ENCODE measurements at regions not wholly inside any gene's neighbourhood (a gene's known extent, or its start where the extent isn't known, plus 50 kb on each side); places are given as distances from the start of the nearest gene placed in this dataset.

DNA sequence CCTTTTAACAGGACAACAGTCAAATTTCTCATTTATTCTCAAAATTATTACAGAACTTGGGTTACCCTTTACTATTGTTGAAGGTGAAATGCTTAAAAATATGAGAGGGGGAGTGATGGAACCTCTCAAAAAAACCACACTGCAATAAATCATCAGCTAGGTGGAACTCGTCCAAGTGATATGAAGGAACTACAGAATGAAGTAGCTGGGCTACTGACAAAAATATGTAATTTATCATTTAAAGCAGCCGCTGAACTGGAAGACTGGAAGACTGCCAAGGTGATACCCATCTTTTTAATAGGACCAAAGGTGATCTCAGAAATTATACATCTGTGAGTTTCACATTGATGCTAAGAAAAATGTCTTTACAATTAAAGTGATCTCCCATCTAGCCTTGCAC lies 597.7 kb upstream of the TENM3 start:
- H3K4me3 ChIP-seq: no peak overlapping the region
- no peaks in the 10 kb centered on the region for H3K9me3 ChIP-seq
- H3K27me3 ChIP-seq: no peaks in the 10 kb centered on the region
- intact Hi-C loops (cut with DNase I): no loop called here
- ATAC-seq (no peak), DNase-seq (no peak)
- TF ChIP-seq, protein P1, sequence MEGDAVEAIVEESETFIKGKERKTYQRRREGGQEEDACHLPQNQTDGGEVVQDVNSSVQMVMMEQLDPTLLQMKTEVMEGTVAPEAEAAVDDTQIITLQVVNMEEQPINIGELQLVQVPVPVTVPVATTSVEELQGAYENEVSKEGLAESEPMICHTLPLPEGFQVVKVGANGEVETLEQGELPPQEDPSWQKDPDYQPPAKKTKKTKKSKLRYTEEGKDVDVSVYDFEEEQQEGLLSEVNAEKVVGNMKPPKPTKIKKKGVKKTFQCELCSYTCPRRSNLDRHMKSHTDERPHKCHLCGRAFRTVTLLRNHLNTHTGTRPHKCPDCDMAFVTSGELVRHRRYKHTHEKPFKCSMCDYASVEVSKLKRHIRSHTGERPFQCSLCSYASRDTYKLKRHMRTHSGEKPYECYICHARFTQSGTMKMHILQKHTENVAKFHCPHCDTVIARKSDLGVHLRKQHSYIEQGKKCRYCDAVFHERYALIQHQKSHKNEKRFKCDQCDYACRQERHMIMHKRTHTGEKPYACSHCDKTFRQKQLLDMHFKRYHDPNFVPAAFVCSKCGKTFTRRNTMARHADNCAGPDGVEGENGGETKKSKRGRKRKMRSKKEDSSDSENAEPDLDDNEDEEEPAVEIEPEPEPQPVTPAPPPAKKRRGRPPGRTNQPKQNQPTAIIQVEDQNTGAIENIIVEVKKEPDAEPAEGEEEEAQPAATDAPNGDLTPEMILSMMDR (IDR thresholded peaks at IDR 0.05): no peak
- H3K4me1 ChIP-seq: no peaks in the 10 kb centered on the region
- no peaks in the 10 kb centered on the region for H3K36me3 ChIP-seq
- H3K27ac ChIP-seq: no peak overlapping the region

DNA sequence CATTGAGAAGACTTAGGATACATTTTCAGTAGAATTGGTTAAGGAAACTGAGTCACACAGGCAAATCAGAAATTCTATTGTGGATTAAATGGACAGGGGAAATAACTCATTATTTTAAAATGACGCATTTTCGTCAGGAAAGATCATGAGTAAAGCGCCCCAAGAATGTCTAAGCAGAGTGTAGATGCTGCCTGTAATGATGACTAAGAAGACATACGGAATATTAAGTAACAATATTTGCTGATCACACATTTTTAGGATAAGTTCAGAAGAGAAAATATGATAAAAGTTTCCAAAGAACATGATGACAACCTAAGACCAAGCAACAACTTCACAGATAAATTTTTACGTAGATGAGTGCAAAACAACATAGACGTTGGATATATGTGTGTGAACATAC lies 596.3 kb upstream of the TENM3 start:
- Histone ChIP-seq H3K4me3 (no peak overlapping the region), H3K36me3 (no peaks in the 10 kb centered on the region), H3K9me3 (no peaks in the 10 kb centered on the region), H3K27ac (no peak overlapping the region), H3K27me3 (no peaks in the 10 kb centered on the region), H3K4me1 (no peaks in the 10 kb centered on the region)
- intact Hi-C loops (cut with DNase I): no loop called here
- ATAC-seq: no peak
- no peak for DNase-seq
- TF ChIP-seq, protein P1 (IDR thresholded peaks at IDR 0.05): no peak

DNA sequence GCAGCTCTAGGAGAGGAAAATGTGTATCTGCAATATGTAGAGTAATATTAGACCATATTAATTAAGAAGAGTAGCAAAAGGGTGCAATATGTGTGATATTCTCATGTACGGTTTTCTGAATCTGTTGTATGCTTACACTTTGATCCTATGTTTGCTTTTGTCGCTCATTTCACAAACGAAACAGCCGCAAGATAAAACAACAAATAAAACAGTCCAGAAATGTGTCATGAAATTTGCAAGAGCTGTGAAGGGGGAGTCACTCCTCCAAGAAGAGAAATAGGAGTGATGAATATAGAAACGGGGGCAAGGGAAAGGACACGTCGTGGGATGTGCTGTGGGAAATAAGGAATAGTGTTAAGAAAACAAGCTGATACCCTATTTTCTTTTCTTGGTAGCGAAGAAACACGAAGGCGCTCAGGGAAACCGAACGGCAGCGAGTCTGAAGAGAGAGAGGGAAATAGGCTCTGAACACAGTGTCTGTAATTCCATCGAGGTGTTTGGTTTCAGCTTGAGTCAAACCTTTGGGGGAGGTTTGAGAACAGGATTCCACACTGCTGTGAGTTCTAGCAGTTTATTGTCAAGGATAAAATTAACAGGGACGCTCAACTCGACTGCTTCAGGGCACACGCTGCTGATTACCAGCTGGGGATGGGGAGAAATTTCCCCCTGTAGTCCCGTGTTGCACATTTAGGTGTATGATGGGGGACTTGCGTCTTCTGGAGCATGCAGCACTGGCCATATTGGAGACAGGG lies 595.6 kb upstream of the TENM3 start:
- TF ChIP-seq, protein P1 (IDR thresholded peaks at IDR 0.05): no peak
- no peaks in the 10 kb centered on the region for H3K9me3 ChIP-seq
- ATAC-seq: no peak

DNA sequence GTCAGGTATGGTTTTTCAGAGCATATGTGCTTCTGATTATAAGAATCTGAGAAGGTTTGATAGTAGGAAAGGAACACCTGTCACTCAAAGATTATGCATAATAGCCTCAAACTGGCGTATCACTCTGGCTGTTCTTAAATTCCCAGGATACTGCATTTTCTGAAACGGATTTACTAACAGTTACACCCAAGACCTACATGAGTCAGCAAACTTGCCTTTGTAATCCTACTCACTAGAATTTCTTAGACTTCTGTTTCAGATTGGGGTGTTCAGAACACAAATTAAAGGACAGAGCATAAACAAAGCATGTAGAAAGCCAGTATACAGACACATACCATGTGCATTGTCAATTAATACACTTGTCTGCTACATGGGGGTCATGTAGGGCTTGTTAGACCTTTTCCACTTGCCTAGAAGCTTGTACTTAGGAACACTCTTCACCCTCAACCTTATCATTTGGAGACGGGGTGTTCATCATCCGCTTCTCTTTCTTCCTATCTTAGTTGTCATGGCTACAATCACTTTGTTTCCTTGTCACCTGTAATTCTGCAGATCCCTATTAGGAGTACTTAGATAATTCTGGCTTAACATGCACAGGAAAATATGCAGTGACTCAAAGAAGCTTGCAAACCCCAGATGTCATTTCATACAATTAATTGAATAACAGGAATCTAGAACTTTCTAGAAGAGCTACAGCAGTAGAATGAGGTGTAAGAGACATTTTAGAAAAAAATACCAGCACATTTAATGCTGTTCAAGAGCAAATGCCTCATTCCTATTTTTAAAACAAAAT lies 593.0 kb upstream of the TENM3 start:
- H3K27me3 ChIP-seq: no peaks in the 10 kb centered on the region
- ATAC-seq: no peak
- TF ChIP-seq, protein P1 (IDR thresholded peaks at IDR 0.05): no peak

More for the DNA sequence above, 595.6 kb upstream of the TENM3 start:
- H3K4me1 ChIP-seq: no peaks in the 10 kb centered on the region
- no peak overlapping the region for H3K27ac ChIP-seq
- H3K4me3 ChIP-seq: no peak overlapping the region
- no peaks in the 10 kb centered on the region for H3K27me3 ChIP-seq
- no peaks in the 10 kb centered on the region for H3K36me3 ChIP-seq
- no peak for DNase-seq
- intact Hi-C loops (cut with DNase I): no loop called here

DNA sequence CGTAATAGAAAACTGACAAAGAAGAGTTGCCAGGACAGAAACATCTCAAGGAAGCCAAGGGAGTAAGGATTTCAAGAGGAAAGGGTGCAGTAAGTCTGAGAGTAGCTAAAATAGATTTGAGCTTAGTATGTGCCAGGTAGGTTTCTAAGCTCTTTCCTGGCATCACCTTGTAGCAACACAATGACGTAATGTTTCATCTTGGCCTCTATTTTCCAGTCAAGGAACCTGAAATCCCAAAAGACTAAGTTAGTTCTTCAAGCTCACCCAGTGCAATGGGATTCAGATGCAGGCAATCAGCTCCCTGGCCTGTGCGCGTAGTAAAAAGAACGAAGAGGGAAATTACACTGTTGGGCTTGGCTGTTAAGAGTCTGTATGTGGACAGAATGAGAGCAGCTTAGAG lies 586.5 kb upstream of the TENM3 start:
- Histone ChIP-seq H3K27me3 (no peaks in the 10 kb centered on the region), H3K4me1 (no peaks in the 10 kb centered on the region), H3K27ac (no peak overlapping the region), H3K36me3 (no peaks in the 10 kb centered on the region), H3K4me3 (no peak overlapping the region), H3K9me3 (no peaks in the 10 kb centered on the region)
- intact Hi-C loops (cut with DNase I): no loop called here
- ATAC-seq: no peak
- no peak for DNase-seq
- TF ChIP-seq, protein P1 (IDR thresholded peaks at IDR 0.05): no peak

More for the DNA sequence above, 593.0 kb upstream of the TENM3 start:
- H3K9me3 ChIP-seq: no peaks in the 10 kb centered on the region
- H3K4me3 ChIP-seq: no peak overlapping the region
- H3K4me1 ChIP-seq: no peaks in the 10 kb centered on the region
- H3K36me3 ChIP-seq: no peaks in the 10 kb centered on the region
- intact Hi-C loops (cut with DNase I): no loop called here
- no peak overlapping the region for H3K27ac ChIP-seq
- no peak for DNase-seq
